PC-9 (cell line): ENCODE measurements at regions not wholly inside any gene's neighbourhood (a gene's known extent, or its start where the extent isn't known, plus 50 kb on each side); places are given as distances from the start of the nearest gene placed in this dataset.

Source experiments
- EZH2 ChIP-seq: fragments of 200-600 bp; sonication (generic); IDR thresholded peaks from 2 replicates; pipeline ENCODE4 v1.8.0; 2017; ENCODE audit warnings: antibody characterized with exemption, low read depth
- TF ChIP-seq, protein P1 (sequence below): fragments of 200-600 bp; sonication (generic); conservative IDR thresholded peaks from 2 replicates; pipeline ENCODE4 v1.6.1; 2017; ENCODE audit warnings: mixed run types, antibody characterized with exemption, mild to moderate bottlenecking, moderate library complexity

DNA sequence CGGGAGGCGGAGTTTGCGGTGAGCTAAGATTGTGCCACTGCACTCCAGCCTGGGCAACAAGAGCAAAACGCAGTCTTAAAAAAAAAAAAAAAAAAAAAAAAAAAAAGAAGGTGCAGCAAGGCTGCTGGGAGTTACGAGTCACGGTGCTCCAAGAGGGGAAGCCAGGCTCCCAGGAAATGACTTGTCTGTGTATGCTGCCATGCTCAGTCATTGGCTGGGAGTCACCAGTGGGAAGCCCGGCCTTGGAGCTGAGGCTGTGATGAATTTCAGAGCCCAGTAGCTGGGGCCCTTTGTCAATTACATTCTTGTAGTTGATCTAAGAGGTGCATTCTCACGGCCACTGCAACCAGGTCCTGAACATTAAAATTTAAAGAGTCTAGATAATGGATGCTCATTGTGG is 1105.1 kb upstream of the TENM3 start:
- TF ChIP-seq EZH2 = no peak
- TF ChIP-seq, protein P1, sequence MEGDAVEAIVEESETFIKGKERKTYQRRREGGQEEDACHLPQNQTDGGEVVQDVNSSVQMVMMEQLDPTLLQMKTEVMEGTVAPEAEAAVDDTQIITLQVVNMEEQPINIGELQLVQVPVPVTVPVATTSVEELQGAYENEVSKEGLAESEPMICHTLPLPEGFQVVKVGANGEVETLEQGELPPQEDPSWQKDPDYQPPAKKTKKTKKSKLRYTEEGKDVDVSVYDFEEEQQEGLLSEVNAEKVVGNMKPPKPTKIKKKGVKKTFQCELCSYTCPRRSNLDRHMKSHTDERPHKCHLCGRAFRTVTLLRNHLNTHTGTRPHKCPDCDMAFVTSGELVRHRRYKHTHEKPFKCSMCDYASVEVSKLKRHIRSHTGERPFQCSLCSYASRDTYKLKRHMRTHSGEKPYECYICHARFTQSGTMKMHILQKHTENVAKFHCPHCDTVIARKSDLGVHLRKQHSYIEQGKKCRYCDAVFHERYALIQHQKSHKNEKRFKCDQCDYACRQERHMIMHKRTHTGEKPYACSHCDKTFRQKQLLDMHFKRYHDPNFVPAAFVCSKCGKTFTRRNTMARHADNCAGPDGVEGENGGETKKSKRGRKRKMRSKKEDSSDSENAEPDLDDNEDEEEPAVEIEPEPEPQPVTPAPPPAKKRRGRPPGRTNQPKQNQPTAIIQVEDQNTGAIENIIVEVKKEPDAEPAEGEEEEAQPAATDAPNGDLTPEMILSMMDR = no peak
